ENCODE measurements at regions not wholly inside any gene's neighbourhood (a gene's known extent, or its start where the extent isn't known, plus 50 kb on each side); places are given as distances from the start of the nearest gene placed in this dataset.
"Not testable (repeated sequence)": the region's sequence is repeated elsewhere in the genome, so short reads cannot be mapped to it uniquely, and the experiment has no call there.

- H3K4me2 ChIP-seq (ENCODE audit: low read length), result no peak overlapping the region
- BruUV-seq (replicated peaks), result no TSS peak
Observed at GRCh38 chr4:59540311-59540710, 1659.8 kb upstream of the ADGRL3 start.

GRCh38 chr4:59553063-59553720 is 1646.9 kb upstream of the ADGRL3 start:
- peaks cover 17% of the 10 kb centered on the region for H3K4me1 ChIP-seq (ENCODE audit: insufficient read depth, low read length)
- H3K9me2 ChIP-seq (replicated peaks; ENCODE audit: low read length), result no peaks in the 10 kb centered on the region
- H3K27ac ChIP-seq (ENCODE audit: low read length), result peak overlapping the region; percentile 84
- no peak for TF ChIP-seq EZH2 (IDR thresholded peaks at IDR 0.05; ENCODE audit: low read length, unreplicated experiment)
- TF ChIP-seq CTCF (conservative IDR thresholded peaks at IDR 0.05; ENCODE audit: low read depth, low read length), result no peak
- no peak for TF ChIP-seq EZH2phosphoT487 (IDR thresholded peaks at IDR 0.05; ENCODE audit: borderline replicate concordance, low read length)
- H3K4me2 ChIP-seq (ENCODE audit: low read length), result peak overlapping the region; percentile 87
- no peaks in the 10 kb centered on the region for H4K20me1 ChIP-seq (ENCODE audit: low read length)
- no peaks in the 10 kb centered on the region for H3K9me3 ChIP-seq (ENCODE audit: low read length)
- POLR2A ChIA-PET (ENCODE audit: unreplicated experiment), result no interaction called here
- no TSS peak for BruUV-seq (replicated peaks)
- peak overlapping the region; percentile 49 for H3K9ac ChIP-seq (ENCODE audit: low read length)
- H3F3A ChIP-seq (ENCODE audit: low read length, unreplicated experiment), result no peaks in the 10 kb centered on the region
- DNase-seq, result peak; percentile 88
- peak overlapping the region; percentile 75 for H2AFZ ChIP-seq (ENCODE audit: low read length)
- CTCF ChIA-PET, result no interaction called here
- H3K36me3 ChIP-seq (ENCODE audit: low read depth, low read length), result no peaks in the 10 kb centered on the region
- peak; percentile 99 for ATAC-seq
- H3K4me3 ChIP-seq (ENCODE audit: low read length), result peak overlapping the region; percentile 70
- intact Hi-C loops (cut with micrococcal nuclease), result no loop called here
- H3K79me2 ChIP-seq (ENCODE audit: low read length), result no peaks in the 10 kb centered on the region
- no peaks in the 10 kb centered on the region for H3K27me3 ChIP-seq (ENCODE audit: low read length)

More at GRCh38 chr4:59540311-59540710, 1659.8 kb upstream of the ADGRL3 start:
- ChIA-PET CTCF (interaction anchor here (0.6 kb wide), 1 partner anchor 504 kb away, joined by 4 read pairs; no protein-coding TSS in a partner anchor), POLR2A (ENCODE audit: unreplicated experiment) (no interaction called here)
- no peak for TF ChIP-seq EZH2phosphoT487 (IDR thresholded peaks at IDR 0.05; ENCODE audit: borderline replicate concordance, low read length)
- no peak for TF ChIP-seq EZH2 (IDR thresholded peaks at IDR 0.05; ENCODE audit: low read length, unreplicated experiment)
- no peak for TF ChIP-seq CTCF (conservative IDR thresholded peaks at IDR 0.05; ENCODE audit: low read depth, low read length)
- no peak overlapping the region for H3K4me3 ChIP-seq (ENCODE audit: low read length)
- no peak overlapping the region for H2AFZ ChIP-seq (ENCODE audit: low read length)
- no peaks in the 10 kb centered on the region for H3K9me3 ChIP-seq (ENCODE audit: low read length)
- H4K20me1 ChIP-seq (ENCODE audit: low read length), result no peaks in the 10 kb centered on the region
- DNase-seq (peak; percentile 30), ATAC-seq (no peak)
- peaks cover 13% of the 10 kb centered on the region for H3K4me1 ChIP-seq (ENCODE audit: insufficient read depth, low read length)
- no peaks in the 10 kb centered on the region for H3K9me2 ChIP-seq (replicated peaks; ENCODE audit: low read length)
- no peaks in the 10 kb centered on the region for H3F3A ChIP-seq (ENCODE audit: low read length, unreplicated experiment)
- intact Hi-C loops (cut with micrococcal nuclease), result no loop called here
- no peaks in the 10 kb centered on the region for H3K27me3 ChIP-seq (ENCODE audit: low read length)
- H3K79me2 ChIP-seq (ENCODE audit: low read length), result no peaks in the 10 kb centered on the region
- no peak overlapping the region for H3K27ac ChIP-seq (ENCODE audit: low read length)
- H3K36me3 ChIP-seq (ENCODE audit: low read depth, low read length), result no peaks in the 10 kb centered on the region
- H3K9ac ChIP-seq (ENCODE audit: low read length), result no peak overlapping the region

GRCh38 chr4:59553721-59554091 is 1646.4 kb upstream of the ADGRL3 start:
- peak; percentile 70 for DNase-seq
- CTCF ChIA-PET, result no interaction called here
- POLR2A ChIA-PET (ENCODE audit: unreplicated experiment), result no interaction called here
- H3K4me1 ChIP-seq (ENCODE audit: insufficient read depth, low read length), result peaks cover 17% of the 10 kb centered on the region
- peak overlapping the region; percentile 49 for H3K9ac ChIP-seq (ENCODE audit: low read length)
- no peaks in the 10 kb centered on the region for H3K9me3 ChIP-seq (ENCODE audit: low read length)
- no peaks in the 10 kb centered on the region for H3K27me3 ChIP-seq (ENCODE audit: low read length)
- TF ChIP-seq EZH2phosphoT487 (IDR thresholded peaks at IDR 0.05; ENCODE audit: borderline replicate concordance, low read length), result no peak
- no peak for TF ChIP-seq CTCF (conservative IDR thresholded peaks at IDR 0.05; ENCODE audit: low read depth, low read length)
- no peak for TF ChIP-seq EZH2 (IDR thresholded peaks at IDR 0.05; ENCODE audit: low read length, unreplicated experiment)
- H4K20me1 ChIP-seq (ENCODE audit: low read length), result no peaks in the 10 kb centered on the region
- no peaks in the 10 kb centered on the region for H3F3A ChIP-seq (ENCODE audit: low read length, unreplicated experiment)
- H2AFZ ChIP-seq (ENCODE audit: low read length), result peak overlapping the region; percentile 75
- H3K79me2 ChIP-seq (ENCODE audit: low read length), result no peaks in the 10 kb centered on the region
- H3K27ac ChIP-seq (ENCODE audit: low read length), result peak overlapping the region; percentile 84
- H3K4me2 ChIP-seq (ENCODE audit: low read length), result peak overlapping the region; percentile 87
- peak overlapping the region; percentile 70 for H3K4me3 ChIP-seq (ENCODE audit: low read length)
- intact Hi-C loops (cut with micrococcal nuclease), result no loop called here
- BruUV-seq (replicated peaks), result no TSS peak
- H3K9me2 ChIP-seq (replicated peaks; ENCODE audit: low read length), result no peaks in the 10 kb centered on the region
- peak; percentile 97 for ATAC-seq
- H3K36me3 ChIP-seq (ENCODE audit: low read depth, low read length), result no peaks in the 10 kb centered on the region

- H3K27me3 ChIP-seq (ENCODE audit: low read length); H3K9me3 ChIP-seq (ENCODE audit: low read length); intact Hi-C loops (cut with micrococcal nuclease); POLR2A ChIA-PET (ENCODE audit: unreplicated experiment); H3K27ac ChIP-seq (ENCODE audit: low read length); H2AFZ ChIP-seq (ENCODE audit: low read length); H3F3A ChIP-seq (ENCODE audit: low read length, unreplicated experiment); H3K9me2 ChIP-seq (replicated peaks; ENCODE audit: low read length); H3K9ac ChIP-seq (ENCODE audit: low read length); ATAC-seq; H3K36me3 ChIP-seq (ENCODE audit: low read depth, low read length); BruUV-seq (replicated peaks); DNase-seq; H3K79me2 ChIP-seq (ENCODE audit: low read length); H3K4me2 ChIP-seq (ENCODE audit: low read length); H3K4me3 ChIP-seq (ENCODE audit: low read length); CTCF ChIA-PET; H4K20me1 ChIP-seq (ENCODE audit: low read length): not testable (repeated sequence)
- peaks cover 17% of the 10 kb centered on the region for H3K4me1 ChIP-seq (ENCODE audit: insufficient read depth, low read length)
Observed at GRCh38 chr4:59556191-59556590, 1643.9 kb upstream of the ADGRL3 start.

All from PC-3 (cell line).